HCT116 (cell line): ENCODE measurements at regions not wholly inside any gene's neighbourhood (a gene's known extent, or its start where the extent isn't known, plus 50 kb on each side); places are given as distances from the start of the nearest gene placed in this dataset.

Source experiments
- ATAC-seq: fragments of 200-7000 bp; cut with Tn5 transposase; 2 replicates; pipeline ENCODE4 v1.9.1; 2020; ENCODE audit warnings: mild to moderate bottlenecking, moderate library complexity
- BruUV-seq: library from RNA; stranded (reverse); fragments of 400-500 nt; replicated peaks from 2 replicates; lab custom pipeline; 2021; lab: Mats Ljungman, UMichigan
- CTCF ChIA-PET: fragments of 300-600 bp; sonication (Branson Sonifier 250); formaldehyde crosslinking; loops from one replicate; lab custom pipeline; 2021; ENCODE audit warnings: antibody characterized with exemption; lab: Charles Lee
- POLR2A ChIA-PET: fragments of 300-600, 350-600 bp; sonication (Branson Sonifier 250); formaldehyde crosslinking; loops from one replicate; lab custom pipeline; 2021; ENCODE audit warnings: antibody characterized with exemption; lab: Charles Lee
- RAD21 ChIA-PET, 2 experiments: fragments of 300-600 bp; sonication (Branson Sonifier 250); formaldehyde crosslinking; loops; one replicate each; lab custom pipeline; 2023; ENCODE audit warnings: low total read pairs in 2 of 2; ENCODE audit not compliant: uncharacterized antibody in 2 of 2, unreplicated experiment in 2 of 2, low non-redundant PET in 1 of 2; lab: Charles Lee
- DNase-seq: peaks from one replicate; pipeline ENCODE4 v3.0.0-alpha.2; 2010; ENCODE audit warnings: low read depth, low spot score
- H2AFZ ChIP-seq: fragments of 200-600 bp; shearing (Covaris generic), sonication (generic); 2 replicates; pipeline ENCODE4 v1.6.1; 2017; ENCODE audit warnings: low read depth, mixed run types, mixed read lengths, antibody characterized with exemption, low read length; ENCODE audit not compliant: poor library complexity, severe bottlenecking
- H3K27ac ChIP-seq: 2 replicates; pipeline ENCODE4 v1.5.1; 2012; ENCODE audit warnings: low read depth, low read length
- H3K27me3 ChIP-seq: fragments of 200-600 bp; sonication (generic); 2 replicates; pipeline ENCODE4 v1.6.1; 2016; ENCODE audit warnings: mixed run types, low read length, mixed read lengths; ENCODE audit not compliant: insufficient read depth
- H3K36me3 ChIP-seq, 2 experiments: fragments of 200-500 bp in 1 of 2; fragments of 200-600 bp in 1 of 2; sonication (Bioruptor generic) in 1 of 2; sonication (generic) in 1 of 2; 2 replicates each; pipeline versions ENCODE4 v1.5.1 to v1.6.1; 2014 to 2016; ENCODE audit warnings: low read length in 2 of 2, inconsistent platforms in 1 of 2, mixed read lengths in 1 of 2, mixed run types in 1 of 2; ENCODE audit not compliant: insufficient read depth in 2 of 2, control insufficient read depth in 1 of 2
- H3K4me1 ChIP-seq, 2 experiments: fragments of 200-600 bp in 1 of 2; sonication (generic) in 1 of 2; 2 replicates each; pipeline versions ENCODE4 v1.5.1 to v1.6.1; 2012 to 2017; ENCODE audit warnings: low read length in 2 of 2, inconsistent platforms in 1 of 2, mild to moderate bottlenecking in 1 of 2, mixed read lengths in 1 of 2, mixed run types in 1 of 2, moderate library complexity in 1 of 2; ENCODE audit not compliant: insufficient read depth in 2 of 2, control insufficient read depth in 1 of 2
- H3K4me2 ChIP-seq: fragments of 200-600 bp; sonication (generic); 2 replicates; pipeline ENCODE4 v1.6.1; 2017; ENCODE audit warnings: mixed run types, low read length, mixed read lengths
- H3K4me3 ChIP-seq, 2 experiments: fragments of 200-600 bp in 1 of 2; sonication (generic) in 1 of 2; replicated peaks in 1 of 2; 2 replicates each; pipeline ENCODE4 v1.5.1; 2011 to 2016; ENCODE audit warnings: low read length in 2 of 2, control low read depth in 1 of 2, low read depth in 1 of 2, mild to moderate bottlenecking in 1 of 2, mixed read lengths in 1 of 2, mixed run types in 1 of 2
- H3K79me2 ChIP-seq: fragments of 200-600 bp; sonication (generic); 2 replicates; pipeline ENCODE4 v1.6.1; 2017; ENCODE audit warnings: mild to moderate bottlenecking, mixed run types, low read length, moderate library complexity, mixed read lengths; ENCODE audit not compliant: insufficient read depth
- H3K9ac ChIP-seq: fragments of 200-600 bp; sonication (generic); 2 replicates; pipeline ENCODE4 v1.6.1; 2016; ENCODE audit warnings: low read length, mixed read lengths
- H3K9me2 ChIP-seq: fragments of 200-600 bp; sonication (generic), shearing (Covaris generic); 2 replicates; pipeline ENCODE4 v1.6.1; 2017; ENCODE audit warnings: mixed run types, mild to moderate bottlenecking, moderate library complexity; ENCODE audit not compliant: insufficient read depth
- H3K9me3 ChIP-seq, 2 experiments: fragments of 200-500 bp in 1 of 2; fragments of 200-600 bp in 1 of 2; sonication (Bioruptor generic) in 1 of 2; sonication (generic) in 1 of 2; 2 replicates each; pipeline ENCODE4 v1.6.1; 2014 to 2017; ENCODE audit warnings: low read length in 2 of 2, mixed read lengths in 2 of 2, inconsistent platforms in 1 of 2, low read depth in 1 of 2, mild to moderate bottlenecking in 1 of 2, mixed run types in 1 of 2, moderate library complexity in 1 of 2; ENCODE audit not compliant: control insufficient read depth in 1 of 2, insufficient read depth in 1 of 2
- H4K20me1 ChIP-seq: fragments of 200-600 bp; sonication (generic), shearing (Covaris generic); 2 replicates; pipeline ENCODE4 v1.6.1; 2017; ENCODE audit warnings: mixed run types, mild to moderate bottlenecking, moderate library complexity; ENCODE audit not compliant: insufficient read depth
- ATF3 ChIP-seq: IDR thresholded peaks from 2 replicates; pipeline ENCODE4 v1.6.1; 2012
- ELF1 ChIP-seq: IDR thresholded peaks from 2 replicates; pipeline ENCODE4 v1.6.1; 2012; ENCODE audit warnings: low read depth, borderline replicate concordance
- EZH2 ChIP-seq: fragments of 200-600 bp; sonication (generic); IDR thresholded peaks from 2 replicates; pipeline ENCODE4 v1.6.1; 2017; ENCODE audit warnings: antibody characterized with exemption, mixed run types
- FOSL1 ChIP-seq: IDR thresholded peaks from 2 replicates; pipeline ENCODE4 v1.6.1; 2012; ENCODE audit warnings: low read depth
- JUND ChIP-seq: IDR thresholded peaks from 2 replicates; pipeline ENCODE4 v1.6.1; 2012
- MAX ChIP-seq: IDR thresholded peaks from 2 replicates; pipeline ENCODE4 v1.6.1; 2012
- POLR2A ChIP-seq: IDR thresholded peaks from 2 replicates; pipeline ENCODE4 v1.7.0; 2011; ENCODE audit warnings: borderline replicate concordance; ENCODE audit not compliant: insufficient read depth, insufficient read length; ENCODE audit errors: extremely low read depth
- RAD21 ChIP-seq: IDR thresholded peaks from 2 replicates; pipeline ENCODE4 v1.6.1; 2012; ENCODE audit warnings: low read depth, mild to moderate bottlenecking
- REST ChIP-seq: IDR thresholded peaks from 2 replicates; pipeline ENCODE4 v1.6.1; 2012; ENCODE audit warnings: low read depth
- SRF ChIP-seq: IDR thresholded peaks from 2 replicates; pipeline ENCODE4 v1.6.1; 2012; ENCODE audit warnings: low read depth
- YY1 ChIP-seq: IDR thresholded peaks from 2 replicates; pipeline ENCODE4 v1.6.1; 2011; ENCODE audit warnings: low read length, low read depth, moderate library complexity, mild to moderate bottlenecking; ENCODE audit not compliant: insufficient replicate concordance; ENCODE audit errors: extremely low read depth
- ZBTB33 ChIP-seq: IDR thresholded peaks from 2 replicates; pipeline ENCODE4 v1.6.1; 2011; ENCODE audit warnings: mild to moderate bottlenecking, low read length, moderate library complexity; ENCODE audit not compliant: insufficient replicate concordance; ENCODE audit errors: extremely low read depth
- ZFX ChIP-seq: fragments of 450-650 bp; IDR thresholded peaks from 2 replicates; pipeline ENCODE4 v1.6.1; 2017
- ZNF274 ChIP-seq: fragments of 200-500 bp; sonication (Bioruptor generic); IDR thresholded peaks from 2 replicates; pipeline ENCODE4 v1.6.1; 2014; ENCODE audit warnings: mild to moderate bottlenecking, low read depth, low read length, inconsistent platforms
- intact Hi-C: fragments of 100-400 bp; cut with micrococcal nuclease; formaldehyde crosslinking; loops from 2 replicates; pipeline ENCODE4 v1.10.0; 2022

GRCh38 chr3:72204452-72204851 lies 419.5 kb upstream of the PROK2 start:
- ATAC-seq (no peak), DNase-seq (no peak)
- RAD21 ChIA-PET = no interaction called here
- Histone ChIP-seq H3K4me2 (no peak overlapping the region), H4K20me1 (no peaks in the 10 kb centered on the region), H3K79me2 (no peaks in the 10 kb centered on the region), H3K27me3 (peaks cover 19% of the 10 kb centered on the region), H3K9me3 (peaks cover 0 to 3% of the 10 kb centered on the region in 2 experiments; a peak in 1 of 4 replicates), H3K27ac (no peak overlapping the region), H3K36me3 (no peaks in the 10 kb centered on the region), H3K4me1 (no peaks in the 10 kb centered on the region), H3K9ac (no peak overlapping the region), H3K9me2 (no peaks in the 10 kb centered on the region), H3K4me3 (no peak overlapping the region), H2AFZ (no peak overlapping the region)
- intact Hi-C loops = no loop called here
- TF ChIP-seq SRF = no peak
- no peak for TF ChIP-seq FOSL1
- TF ChIP-seq JUND = no peak
- TF ChIP-seq EZH2 = no peak
- no peak for TF ChIP-seq MAX
- no TSS peak for BruUV-seq
- CTCF ChIA-PET = no interaction called here
- POLR2A ChIA-PET = no interaction called here

GRCh38 chr3:72203613-72204349 lies 418.8 kb upstream of the PROK2 start:
- H3K4me2 ChIP-seq = no peak overlapping the region
- H3K79me2 ChIP-seq = no peaks in the 10 kb centered on the region
- no peak overlapping the region for H3K27ac ChIP-seq
- no peaks in the 10 kb centered on the region for H3K9me2 ChIP-seq
- RAD21 ChIA-PET = no interaction called here
- no peaks in the 10 kb centered on the region for H3K4me1 ChIP-seq
- BruUV-seq = no TSS peak
- no peaks in the 10 kb centered on the region for H4K20me1 ChIP-seq
- H3K9me3 ChIP-seq = peaks cover 0 to 3% of the 10 kb centered on the region in 2 experiments; a peak in 1 of 4 replicates
- CTCF ChIA-PET = no interaction called here
- ATAC-seq = no peak
- H3K36me3 ChIP-seq = no peaks in the 10 kb centered on the region
- peaks cover 20% of the 10 kb centered on the region for H3K27me3 ChIP-seq
- no peak overlapping the region for H2AFZ ChIP-seq
- POLR2A ChIA-PET = no interaction called here
- no peak overlapping the region for H3K4me3 ChIP-seq
- no peak for DNase-seq
- no peak overlapping the region for H3K9ac ChIP-seq
- intact Hi-C loops = no loop called here
- no peak for TF ChIP-seq ATF3
- TF ChIP-seq YY1 = no peak
- no peak for TF ChIP-seq SRF
- no peak for TF ChIP-seq ELF1
- TF ChIP-seq POLR2A = no peak
- TF ChIP-seq JUND = no peak
- no peak for TF ChIP-seq ZFX
- no peak for TF ChIP-seq REST
- no peak for TF ChIP-seq ZNF274
- TF ChIP-seq ZBTB33 = no peak
- TF ChIP-seq MAX = no peak
- TF ChIP-seq RAD21 = no peak
- no peak for TF ChIP-seq FOSL1
